Adrenal gland (tissue), 9 donors: ENCODE measurements at regions not wholly inside any gene's neighbourhood (a gene's known extent, or its start where the extent isn't known, plus 50 kb on each side); places are given as distances from the start of the nearest gene placed in this dataset.
A peak's percentile ranks its signal among the peaks of the same experiment; 100 is the strongest.

ENCODE experiments used
- DNase-seq, 7 donors: peaks; one replicate each; pipeline ENCODE4 v3.0.0-alpha.2; 2019 to 2020
- H3K27ac ChIP-seq, 5 donors: fragments of 200-600 bp; sonication (generic) in 4 of 5; 1 replicate in 3 of 5; 2 replicates in 2 of 5; pipeline versions ENCODE4 v1.5.1 to v1.8.0; 2016 to 2020; ENCODE audit warnings: mild to moderate bottlenecking in 1 of 5
- H3K27me3 ChIP-seq: fragments of 200-600 bp; 2 replicates; pipeline ENCODE4 v1.8.0; 2021
- H3K36me3 ChIP-seq, 2 donors: fragments of 200-600 bp; replicated peaks in 1 of 2; 1 replicate in 1 of 2; 2 replicates in 1 of 2; pipeline versions ENCODE4 v1.5.1 to v1.8.0; 2018 to 2022
- H3K4me1 ChIP-seq, 2 donors: fragments of 200-600 bp; replicated peaks in 1 of 2; 1 replicate in 1 of 2; 2 replicates in 1 of 2; pipeline versions ENCODE4 v1.5.1 to v1.8.0; 2018 to 2021
- H3K4me3 ChIP-seq, 4 donors: fragments of 200-600 bp; sonication (generic) in 3 of 4; one replicate each; pipeline ENCODE4 v1.5.1; 2016 to 2018
- H3K9me3 ChIP-seq, 3 donors: fragments of 200-600 bp; sonication (generic) in 1 of 3; replicated peaks in 1 of 3; 1 replicate in 2 of 3; 2 replicates in 1 of 3; pipeline versions ENCODE4 v1.5.1 to v1.8.0; 2016 to 2021
- CTCF ChIP-seq, 6 experiments: fragments of 450-650 bp in 4 of 6; fragments of 200-600 bp in 2 of 6; sonication (generic) in 1 of 6; IDR thresholded peaks; 1 replicate in 5 of 6; 2 replicates in 1 of 6; pipeline versions ENCODE4 v1.5.1 to v1.8.0; 2016 to 2021; ENCODE audit warnings: antibody characterized with exemption in 6 of 6, mild to moderate bottlenecking in 2 of 6, moderate library complexity in 1 of 6
- POLR2A ChIP-seq, 2 donors: fragments of 450-650 bp; IDR thresholded peaks; one replicate each; pipeline ENCODE4 v1.6.1; 2017; ENCODE audit warnings: antibody characterized with exemption in 2 of 2, mild to moderate bottlenecking in 2 of 2, moderate library complexity in 1 of 2
- WGBS, 4 donors: extraction: QIAGEN DNeasy Blood & Tissue Kit in 2 of 4; methylation state at CpG; one replicate each; pipeline versions ENCODE4 v1.1.5 to v1.1.7; 2013 to 2017; 5-methylcytosine and 5-hydroxymethylcytosine counted together
- intact Hi-C, 2 donors: fragments of 100-400 bp; cut with DNase I; formaldehyde crosslinking; loops; one replicate each; pipeline versions ENCODE4 v1.14.1 to v1.15.0; 2022 to 2023
- donor health status: healthy with polysubstance abuse.
- donor health status: Bipolar disorder and iron deficiency.
- donor health status: DM: yes; HTN: yes; CAD: no.
- donor health status: DM: no; HTN: no; CAD: no.
- donor health status: DM: no; HTN: no; CAD: no.

DNA sequence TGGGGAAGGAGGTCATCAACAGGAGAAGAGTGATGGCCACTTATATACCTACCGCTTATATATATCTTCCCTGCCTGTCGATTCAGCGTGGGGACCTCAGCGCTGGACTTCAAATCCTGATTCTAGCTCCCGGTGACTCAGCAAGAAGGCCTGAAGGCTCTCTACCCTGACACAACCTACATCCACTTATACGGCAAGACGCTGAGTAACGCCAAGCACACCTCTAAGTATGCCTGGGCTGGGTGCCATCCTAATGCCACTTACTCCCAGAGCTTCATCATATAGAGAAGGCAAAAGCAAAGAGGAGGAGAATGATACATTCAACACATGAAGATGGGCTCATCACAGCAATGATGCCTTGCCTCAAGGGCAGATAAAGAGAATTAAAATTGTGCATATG lies 198.3 kb downstream of the CHIC2 start:
- intact Hi-C loops, result no loop called here
- TF ChIP-seq POLR2A (IDR thresholded peaks at IDR 0.05), result no peak
- no peak for TF ChIP-seq CTCF (IDR thresholded peaks at IDR 0.05)

DNA sequence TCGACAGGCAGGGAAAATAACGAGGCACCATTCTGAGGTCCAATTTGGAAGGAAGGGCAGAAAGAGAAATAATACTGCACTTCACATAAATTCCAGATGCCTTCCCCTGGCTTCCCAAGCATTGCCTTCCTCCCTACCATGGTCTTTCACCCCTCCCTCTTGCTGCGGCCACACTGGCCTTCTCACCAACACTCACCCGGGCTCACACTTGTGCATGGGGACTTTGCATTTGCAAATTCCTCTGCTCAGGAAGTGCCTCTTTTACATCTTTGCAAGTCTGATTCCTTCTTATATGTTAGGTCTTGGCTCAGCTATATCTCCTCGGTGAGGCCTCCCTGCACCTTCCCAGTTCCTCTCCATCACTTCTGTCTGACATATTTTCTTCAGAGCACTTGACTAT lies 199.4 kb downstream of the CHIC2 start:
- 82 to 89% (median 86%) methylated on average over 5 of the region's 5 CpGs for WGBS, 4 donors
- no peaks in the 10 kb centered on the region for H3K9me3 ChIP-seq
- no peak overlapping the region for H3K27ac ChIP-seq
- H3K36me3 ChIP-seq, result no peaks in the 10 kb centered on the region
- H3K4me1 ChIP-seq, result peaks cover 0 to 3% of the 10 kb centered on the region in 2 donors
- no peak for TF ChIP-seq CTCF (IDR thresholded peaks at IDR 0.05)
- TF ChIP-seq POLR2A (IDR thresholded peaks at IDR 0.05), result no peak
- DNase-seq, result no peak
- H3K27me3 ChIP-seq, result no peaks in the 10 kb centered on the region
- intact Hi-C loops, result no loop called here
- H3K4me3 ChIP-seq, result no peak overlapping the region

More for the DNA sequence above, 198.3 kb downstream of the CHIC2 start:
- Histone ChIP-seq H3K4me1 (peaks cover 0 to 3% of the 10 kb centered on the region in 2 donors), H3K27me3 (no peaks in the 10 kb centered on the region), H3K4me3 (no peak overlapping the region), H3K36me3 (no peaks in the 10 kb centered on the region), H3K9me3 (no peaks in the 10 kb centered on the region), H3K27ac (no peak overlapping the region)
- WGBS, 4 donors, result 89 to 93% (median 91%) methylated on average over 7 to 8 of the region's 8 CpGs
- DNase-seq, result no peak

DNA sequence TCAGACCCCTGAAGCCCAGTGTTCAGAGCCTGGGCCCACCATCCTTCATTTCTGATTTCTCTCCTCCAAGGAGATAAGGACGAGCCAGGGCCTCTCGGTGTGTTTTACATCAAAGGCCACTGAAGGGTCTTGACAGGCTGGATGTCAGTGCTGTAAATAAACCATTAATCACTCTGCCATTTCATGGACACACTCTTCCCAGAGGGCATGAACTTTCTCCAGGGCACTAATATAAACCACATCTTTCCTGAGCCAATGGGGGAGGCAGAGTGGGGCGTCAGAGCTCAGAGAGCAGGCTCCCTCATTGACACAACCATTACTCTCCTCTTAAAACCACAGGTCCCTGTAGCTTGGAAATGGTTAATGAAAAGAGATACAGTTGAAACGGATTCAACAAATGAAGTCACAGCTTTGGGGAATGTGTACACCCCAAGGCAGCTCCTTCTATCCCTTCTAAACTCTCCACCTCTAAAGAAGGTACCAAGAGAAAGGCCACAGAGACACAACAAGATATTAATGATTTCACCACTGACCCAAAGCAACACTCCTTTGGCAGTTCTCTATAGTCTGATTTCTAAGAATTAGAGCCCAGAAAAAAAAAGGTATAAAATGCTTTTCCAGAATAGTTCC lies 200.6 kb downstream of the CHIC2 start:
- H3K27ac ChIP-seq, result peak overlapping the region in 1 of 5 donors; percentile 10
- WGBS, 4 donors, result 45 to 54% (median 49%) methylated on average over 4 of the region's 4 CpGs

DNA sequence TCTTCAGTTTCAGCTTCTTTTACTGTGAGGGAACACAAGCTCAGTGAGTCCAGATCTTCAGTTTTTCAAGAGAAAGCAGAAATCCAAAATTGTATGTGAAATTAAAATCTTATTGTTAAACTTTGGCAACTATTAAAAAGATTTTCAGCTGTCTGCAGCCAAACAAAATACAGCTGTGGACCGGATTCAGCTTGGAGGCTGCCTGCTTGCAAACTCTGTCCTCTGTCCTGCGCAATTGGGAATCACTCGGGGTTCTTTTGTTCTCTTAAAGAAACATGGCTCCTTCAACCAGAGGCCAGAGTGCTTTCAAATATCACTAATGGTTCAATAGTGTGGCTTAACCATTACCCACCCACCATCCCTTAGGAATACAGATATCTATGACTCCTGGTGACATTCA lies 201.2 kb downstream of the CHIC2 start:
- H3K27me3 ChIP-seq, result no peaks in the 10 kb centered on the region
- intact Hi-C loops, result no loop called here
- peak overlapping the region in 1 of 5 donors; percentile 50 for H3K27ac ChIP-seq
- H3K36me3 ChIP-seq, result no peaks in the 10 kb centered on the region
- 48 to 67% (median 57%) methylated on average over 3 of the region's 3 CpGs for WGBS, 4 donors
- peak in 2 of 7 donors; percentile 11 to 27 for DNase-seq
- TF ChIP-seq POLR2A (IDR thresholded peaks at IDR 0.05) (no peak), CTCF (IDR thresholded peaks at IDR 0.05) (no peak)
- no peak overlapping the region for H3K4me3 ChIP-seq
- peaks cover 0 to 3% of the 10 kb centered on the region in 2 donors for H3K4me1 ChIP-seq
- no peaks in the 10 kb centered on the region for H3K9me3 ChIP-seq

More for the DNA sequence above, 200.6 kb downstream of the CHIC2 start:
- Histone ChIP-seq H3K4me1 (peaks cover 0 to 3% of the 10 kb centered on the region in 2 donors), H3K9me3 (no peaks in the 10 kb centered on the region), H3K36me3 (no peaks in the 10 kb centered on the region), H3K27me3 (no peaks in the 10 kb centered on the region), H3K4me3 (no peak overlapping the region)
- TF ChIP-seq CTCF (IDR thresholded peaks at IDR 0.05) (no peak), POLR2A (IDR thresholded peaks at IDR 0.05) (no peak)
- intact Hi-C loops, result no loop called here
- DNase-seq, result no peak
